GM23248 (cell line): ENCODE measurements at regions not wholly inside any gene's neighbourhood (a gene's known extent, or its start where the extent isn't known, plus 50 kb on each side); places are given as distances from the start of the nearest gene placed in this dataset.

ENCODE experiments used
- DNase-seq: peaks from one replicate; pipeline ENCODE4 v3.0.0-alpha.2; 2015
- H2AFZ ChIP-seq: fragments of 200-600 bp; sonication (generic); 2 replicates; pipeline ENCODE4 v1.6.1; 2016; ENCODE audit warnings: antibody characterized with exemption
- H3F3A ChIP-seq: fragments of 200-600 bp; sonication (generic); 2 replicates; pipeline ENCODE4 v1.6.1; 2016; ENCODE audit warnings: mild to moderate bottlenecking, antibody characterized with exemption, mixed run types; ENCODE audit not compliant: insufficient read depth
- H3K27ac ChIP-seq: fragments of 200-600 bp; sonication (generic); 2 replicates; pipeline ENCODE4 v1.5.1; 2016; ENCODE audit warnings: mild to moderate bottlenecking
- H3K27me3 ChIP-seq: fragments of 200-600 bp; sonication (generic); replicated peaks from 2 replicates; pipeline ENCODE4 v1.6.1; 2016; ENCODE audit warnings: mild to moderate bottlenecking; ENCODE audit not compliant: insufficient read depth
- H3K36me3 ChIP-seq: fragments of 200-600 bp; sonication (generic); 2 replicates; pipeline ENCODE4 v1.6.1; 2016; ENCODE audit warnings: low read depth, mild to moderate bottlenecking
- H3K4me1 ChIP-seq: fragments of 200-600 bp; sonication (generic); 2 replicates; pipeline ENCODE4 v1.6.1; 2016; ENCODE audit warnings: mild to moderate bottlenecking; ENCODE audit not compliant: insufficient read depth
- H3K4me2 ChIP-seq: fragments of 200-600 bp; sonication (generic); one replicate; pipeline ENCODE4 v1.6.1; 2016; ENCODE audit warnings: mild to moderate bottlenecking; ENCODE audit not compliant: unreplicated experiment
- H3K4me3 ChIP-seq: fragments of 200-600 bp; sonication (generic); 2 replicates; pipeline ENCODE4 v1.5.1; 2016; ENCODE audit warnings: mild to moderate bottlenecking
- H3K79me2 ChIP-seq: fragments of 200-600 bp; sonication (generic); 2 replicates; pipeline ENCODE4 v1.6.1; 2016; ENCODE audit warnings: mild to moderate bottlenecking; ENCODE audit not compliant: insufficient read depth
- H3K9ac ChIP-seq: fragments of 200-600 bp; sonication (generic); 2 replicates; pipeline ENCODE4 v1.6.1; 2016; ENCODE audit warnings: mild to moderate bottlenecking
- H3K9me2 ChIP-seq: fragments of 200-600 bp; sonication (generic); 2 replicates; pipeline ENCODE4 v1.6.1; 2016; ENCODE audit warnings: mixed run types, mild to moderate bottlenecking, moderate library complexity; ENCODE audit not compliant: insufficient read depth
- H3K9me3 ChIP-seq: fragments of 200-600 bp; sonication (generic); one replicate; pipeline ENCODE4 v1.6.1; 2017; ENCODE audit warnings: low read depth
- H4K20me1 ChIP-seq: fragments of 200-600 bp; sonication (generic); 2 replicates; pipeline ENCODE4 v1.6.0; 2016; ENCODE audit not compliant: insufficient read depth
- EZH2 ChIP-seq: fragments of 200-600 bp; sonication (generic); IDR thresholded peaks from 2 replicates; pipeline ENCODE4 v1.6.1; 2018; ENCODE audit warnings: antibody characterized with exemption, mild to moderate bottlenecking; ENCODE audit not compliant: insufficient read depth, poor library complexity, severe bottlenecking
- EZH2phosphoT487 ChIP-seq: fragments of 200-600 bp; sonication (generic); IDR thresholded peaks from 2 replicates; pipeline ENCODE4 v1.6.1; 2018; ENCODE audit warnings: antibody characterized with exemption, moderate library complexity, mild to moderate bottlenecking, low read depth; ENCODE audit not compliant: insufficient read depth
- WGBS, 2 experiments: methylation state at CpG; one replicate each; pipeline ENCODE4 v1.1.6; 2015 to 2017; ENCODE audit warnings: low lambda C conversion rate in 2 of 2, low coverage in 1 of 2; ENCODE audit errors: missing lambda C conversion rate in 2 of 2; 5-methylcytosine and 5-hydroxymethylcytosine counted together
- in situ Hi-C: fragments of 300-500 bp; cut with MboI; formaldehyde crosslinking; loops from 2 replicates; pipeline ENCODE4 v1.15.0; 2020

- 96 to 99% methylated on average over 3 of the region's 3 CpGs for WGBS, 2 experiments
- in situ Hi-C loops, result loop anchor here (25.0 kb wide), 2 partner anchors 538 to 1088 kb away; no protein-coding TSS in a partner anchor
These were observed 154.8 kb upstream of the LRIG3 start for GRCh38 chr12:59075141-59075540.

GRCh38 chr12:59070322-59070933 is 150.1 kb upstream of the LRIG3 start:
- TF ChIP-seq EZH2, result no peak
- no peak for TF ChIP-seq EZH2phosphoT487
- H3K79me2 ChIP-seq, result no peaks in the 10 kb centered on the region
- no peaks in the 10 kb centered on the region for H4K20me1 ChIP-seq
- peak overlapping the region; percentile 9 for H3K4me2 ChIP-seq
- no peak for DNase-seq
- H3K27ac ChIP-seq, result no peak overlapping the region
- no peaks in the 10 kb centered on the region for H3K9me2 ChIP-seq
- no peak overlapping the region for H3K4me3 ChIP-seq
- no peaks in the 10 kb centered on the region for H3K27me3 ChIP-seq
- H3F3A ChIP-seq, result no peaks in the 10 kb centered on the region
- H3K9ac ChIP-seq, result no peak overlapping the region
- peak overlapping the region; percentile 55 for H2AFZ ChIP-seq
- H3K4me1 ChIP-seq, result peaks cover 18% of the 10 kb centered on the region
- H3K9me3 ChIP-seq, result no peaks in the 10 kb centered on the region
- in situ Hi-C loops, result no loop called here
- WGBS, 2 experiments, result 6 to 11% methylated on average over 3 of the region's 3 CpGs
- H3K36me3 ChIP-seq, result no peaks in the 10 kb centered on the region

More at GRCh38 chr12:59075141-59075540, 154.8 kb upstream of the LRIG3 start:
- H3K79me2 ChIP-seq, result no peaks in the 10 kb centered on the region
- no peak overlapping the region for H3K27ac ChIP-seq
- H3K4me1 ChIP-seq, result peaks cover 12% of the 10 kb centered on the region
- H3K4me2 ChIP-seq, result no peak overlapping the region
- no peak overlapping the region for H2AFZ ChIP-seq
- H3K4me3 ChIP-seq, result no peak overlapping the region
- H4K20me1 ChIP-seq, result no peaks in the 10 kb centered on the region
- H3K9me3 ChIP-seq, result no peaks in the 10 kb centered on the region
- TF ChIP-seq EZH2phosphoT487 (no peak), EZH2 (no peak)
- no peaks in the 10 kb centered on the region for H3K9me2 ChIP-seq
- H3K9ac ChIP-seq, result no peak overlapping the region
- no peaks in the 10 kb centered on the region for H3K36me3 ChIP-seq
- H3F3A ChIP-seq, result no peaks in the 10 kb centered on the region
- no peaks in the 10 kb centered on the region for H3K27me3 ChIP-seq
- DNase-seq, result no peak

- Histone ChIP-seq H3K4me3 (no peak overlapping the region), H2AFZ (no peak overlapping the region), H3K27ac (no peak overlapping the region), H3K9me2 (no peaks in the 10 kb centered on the region), H3F3A (no peaks in the 10 kb centered on the region), H3K9ac (no peak overlapping the region), H3K27me3 (no peaks in the 10 kb centered on the region), H3K79me2 (no peaks in the 10 kb centered on the region), H3K4me2 (no peak overlapping the region), H4K20me1 (no peaks in the 10 kb centered on the region), H3K36me3 (no peaks in the 10 kb centered on the region), H3K4me1 (peaks cover 18% of the 10 kb centered on the region), H3K9me3 (no peaks in the 10 kb centered on the region)
- in situ Hi-C loops, result no loop called here
- WGBS, 2 experiments, result 50 to 56% methylated on average over 1 of the region's 1 CpG
- no peak for DNase-seq
- no peak for TF ChIP-seq EZH2
- no peak for TF ChIP-seq EZH2phosphoT487
These were observed 149.2 kb upstream of the LRIG3 start for GRCh38 chr12:59069516-59069915.

GRCh38 chr12:59068436-59068835 is 148.1 kb upstream of the LRIG3 start:
- Histone ChIP-seq H3K9ac (no peak overlapping the region), H3K79me2 (no peaks in the 10 kb centered on the region), H2AFZ (no peak overlapping the region), H3F3A (no peaks in the 10 kb centered on the region), H3K4me1 (peaks cover 18% of the 10 kb centered on the region), H3K27me3 (no peaks in the 10 kb centered on the region), H3K9me3 (no peaks in the 10 kb centered on the region), H3K27ac (no peak overlapping the region), H4K20me1 (no peaks in the 10 kb centered on the region), H3K36me3 (no peaks in the 10 kb centered on the region), H3K4me2 (no peak overlapping the region), H3K9me2 (no peaks in the 10 kb centered on the region), H3K4me3 (no peak overlapping the region)
- in situ Hi-C loops, result no loop called here
- TF ChIP-seq EZH2 (no peak), EZH2phosphoT487 (no peak)
- DNase-seq, result no peak
- 59 to 61% methylated on average over 3 of the region's 3 CpGs for WGBS, 2 experiments
